HT-29 (cell line): ENCODE measurements at regions not wholly inside any gene's neighbourhood (a gene's known extent, or its start where the extent isn't known, plus 50 kb on each side); places are given as distances from the start of the nearest gene placed in this dataset. TPM values are rescaled to one million over a fixed set of nuclear protein-coding genes. Genes with fewer than 3 reads are reported as not detected.

ENCODE experiments used
- small RNA-seq: library from RNA; depleted of rRNA; stranded (forward); fragments of <200 nt; gene quantifications from one replicate; pipeline ENCODE3, GENCODE V24; 2014

Small RNAs in the stretch of these regions (small RNA-seq; reads per million reads assigned to genes)
- gene MIR30A = 6.1 reads per million, percentile 85 among the genes with 10 or more reads in this experiment
- not detected for gene MIR30C2
- 1.7 reads per million, percentile 60 among the genes with 10 or more reads in this experiment for gene RNU4-66P
